ENCODE measurements at regions not wholly inside any gene's neighbourhood (a gene's known extent, or its start where the extent isn't known, plus 50 kb on each side); places are given as distances from the start of the nearest gene placed in this dataset.

- no peak overlapping the region for H3K27ac ChIP-seq (ENCODE audit: low read depth, low read length, poor library complexity, severe bottlenecking)
- H3K4me3 ChIP-seq (ENCODE audit: low read depth, low read length, poor library complexity, severe bottlenecking), result no peak overlapping the region
- no peaks in the 10 kb centered on the region for H3K4me1 ChIP-seq (ENCODE audit: insufficient read depth, low read length, severe bottlenecking)
Measured at GRCh38 chr3:84126160-84126559, 832.6 kb upstream of the CADM2 start.

DNA sequence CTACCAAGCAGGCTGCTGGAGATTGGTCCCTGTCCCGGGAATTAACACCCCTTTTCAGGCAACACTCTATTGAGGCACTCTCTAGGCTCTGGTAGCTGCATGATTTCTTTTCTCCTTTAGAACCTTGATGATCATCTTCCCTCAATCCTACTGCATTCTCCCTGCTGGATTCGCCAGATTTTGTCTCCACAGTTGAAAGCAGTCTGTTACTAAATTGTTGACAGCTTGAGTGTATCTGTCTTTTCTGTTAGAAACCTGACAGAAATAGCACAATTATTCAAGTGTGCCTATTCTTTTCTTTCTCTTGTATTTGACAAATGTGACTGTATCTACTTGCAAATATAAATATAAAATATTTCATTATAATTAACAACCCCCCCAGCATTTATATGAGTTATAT, 830.8 kb upstream of the CADM2 start:
- Histone ChIP-seq H3K27ac (ENCODE audit: low read depth, low read length, poor library complexity, severe bottlenecking) (no peak overlapping the region), H3K4me3 (ENCODE audit: low read depth, low read length, poor library complexity, severe bottlenecking) (no peak overlapping the region), H3K9ac (ENCODE audit: low read length) (no peak overlapping the region), H3F3A (ENCODE audit: insufficient read depth, low read length) (no peaks in the 10 kb centered on the region), H4K20me1 (ENCODE audit: insufficient read depth, low read length) (no peaks in the 10 kb centered on the region), H3K79me2 (ENCODE audit: insufficient read depth, low read length) (no peaks in the 10 kb centered on the region), H3K9me3 (ENCODE audit: low read length) (no peaks in the 10 kb centered on the region), H3K9me2 (ENCODE audit: low read depth, low read length) (no peaks in the 10 kb centered on the region; the same call in 1 of the 2 replicates), H3K27me3 (ENCODE audit: insufficient read depth, low read length) (no peaks in the 10 kb centered on the region), H3K36me3 (ENCODE audit: insufficient read depth, low read length) (no peaks in the 10 kb centered on the region), H3K4me1 (ENCODE audit: insufficient read depth, low read length, severe bottlenecking) (no peaks in the 10 kb centered on the region), H3K4me2 (ENCODE audit: low read length) (no peak overlapping the region), H2AFZ (ENCODE audit: low read length) (no peak overlapping the region)
- TF ChIP-seq EZH2 (IDR thresholded peaks at IDR 0.05; ENCODE audit: borderline replicate concordance, low read length), result no peak
- TF ChIP-seq, protein P1, sequence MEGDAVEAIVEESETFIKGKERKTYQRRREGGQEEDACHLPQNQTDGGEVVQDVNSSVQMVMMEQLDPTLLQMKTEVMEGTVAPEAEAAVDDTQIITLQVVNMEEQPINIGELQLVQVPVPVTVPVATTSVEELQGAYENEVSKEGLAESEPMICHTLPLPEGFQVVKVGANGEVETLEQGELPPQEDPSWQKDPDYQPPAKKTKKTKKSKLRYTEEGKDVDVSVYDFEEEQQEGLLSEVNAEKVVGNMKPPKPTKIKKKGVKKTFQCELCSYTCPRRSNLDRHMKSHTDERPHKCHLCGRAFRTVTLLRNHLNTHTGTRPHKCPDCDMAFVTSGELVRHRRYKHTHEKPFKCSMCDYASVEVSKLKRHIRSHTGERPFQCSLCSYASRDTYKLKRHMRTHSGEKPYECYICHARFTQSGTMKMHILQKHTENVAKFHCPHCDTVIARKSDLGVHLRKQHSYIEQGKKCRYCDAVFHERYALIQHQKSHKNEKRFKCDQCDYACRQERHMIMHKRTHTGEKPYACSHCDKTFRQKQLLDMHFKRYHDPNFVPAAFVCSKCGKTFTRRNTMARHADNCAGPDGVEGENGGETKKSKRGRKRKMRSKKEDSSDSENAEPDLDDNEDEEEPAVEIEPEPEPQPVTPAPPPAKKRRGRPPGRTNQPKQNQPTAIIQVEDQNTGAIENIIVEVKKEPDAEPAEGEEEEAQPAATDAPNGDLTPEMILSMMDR (IDR thresholded peaks at IDR 0.05; ENCODE audit: low read length), result no peak

More at GRCh38 chr3:84126160-84126559, 832.6 kb upstream of the CADM2 start:
- TF ChIP-seq EZH2 (IDR thresholded peaks at IDR 0.05; ENCODE audit: borderline replicate concordance, low read length), result no peak
- TF ChIP-seq, protein P1 (IDR thresholded peaks at IDR 0.05; ENCODE audit: low read length), result no peak
- Histone ChIP-seq H3K36me3 (ENCODE audit: insufficient read depth, low read length) (no peaks in the 10 kb centered on the region), H3F3A (ENCODE audit: insufficient read depth, low read length) (no peaks in the 10 kb centered on the region), H3K9me3 (ENCODE audit: low read length) (no peaks in the 10 kb centered on the region), H3K4me2 (ENCODE audit: low read length) (no peak overlapping the region), H2AFZ (ENCODE audit: low read length) (no peak overlapping the region), H3K9me2 (ENCODE audit: low read depth, low read length) (no peaks in the 10 kb centered on the region; the same call in 1 of the 2 replicates), H4K20me1 (ENCODE audit: insufficient read depth, low read length) (no peaks in the 10 kb centered on the region), H3K27me3 (ENCODE audit: insufficient read depth, low read length) (no peaks in the 10 kb centered on the region), H3K9ac (ENCODE audit: low read length) (no peak overlapping the region), H3K79me2 (ENCODE audit: insufficient read depth, low read length) (no peaks in the 10 kb centered on the region)

GRCh38 chr3:84136425-84136824, 822.4 kb upstream of the CADM2 start:
- H3K4me1 ChIP-seq (ENCODE audit: insufficient read depth, low read length, severe bottlenecking), result no peaks in the 10 kb centered on the region
- no peak overlapping the region for H3K27ac ChIP-seq (ENCODE audit: low read depth, low read length, poor library complexity, severe bottlenecking)
- no peak overlapping the region for H3K4me3 ChIP-seq (ENCODE audit: low read depth, low read length, poor library complexity, severe bottlenecking)
- no peaks in the 10 kb centered on the region for H4K20me1 ChIP-seq (ENCODE audit: insufficient read depth, low read length)
- H3K79me2 ChIP-seq (ENCODE audit: insufficient read depth, low read length), result no peaks in the 10 kb centered on the region
- no peak for TF ChIP-seq EZH2 (IDR thresholded peaks at IDR 0.05; ENCODE audit: borderline replicate concordance, low read length)
- TF ChIP-seq, protein P1 (IDR thresholded peaks at IDR 0.05; ENCODE audit: low read length), result no peak
- no peak overlapping the region for H3K9ac ChIP-seq (ENCODE audit: low read length)
- no peaks in the 10 kb centered on the region for H3K9me2 ChIP-seq (ENCODE audit: low read depth, low read length)
- H3F3A ChIP-seq (ENCODE audit: insufficient read depth, low read length), result no peaks in the 10 kb centered on the region
- no peaks in the 10 kb centered on the region for H3K27me3 ChIP-seq (ENCODE audit: insufficient read depth, low read length)
- no peak overlapping the region for H3K4me2 ChIP-seq (ENCODE audit: low read length)
- no peaks in the 10 kb centered on the region for H3K36me3 ChIP-seq (ENCODE audit: insufficient read depth, low read length)
- H3K9me3 ChIP-seq (ENCODE audit: low read length), result no peaks in the 10 kb centered on the region
- H2AFZ ChIP-seq (ENCODE audit: low read length), result no peak overlapping the region

Measured in OCI-LY1 (cell line).